ENCODE measurements at regions not wholly inside any gene's neighbourhood (a gene's known extent, or its start where the extent isn't known, plus 50 kb on each side); places are given as distances from the start of the nearest gene placed in this dataset.

- no peak for DNase-seq (ENCODE audit: extremely low spot score)
- H3K4me1 ChIP-seq: peaks cover under 1 to 11% (median 9%) of the 10 kb centered on the region in 4 donors
- no peaks in the 10 kb centered on the region for H3K36me3 ChIP-seq
- intact Hi-C loops (cut with DNase I): no loop called here
- no peaks in the 10 kb centered on the region for H3K9me3 ChIP-seq
- TF ChIP-seq EP300 (IDR thresholded peaks at IDR 0.05) (no peak), CTCF (IDR thresholded peaks at IDR 0.05) (no peak), POLR2AphosphoS5 (IDR thresholded peaks at IDR 0.05) (no peak), POLR2A (IDR thresholded peaks at IDR 0.05; ENCODE audit: low read depth) (no peak)
- WGBS: 87% methylated on average over 16 of the region's 17 CpGs
- H3K27me3 ChIP-seq: no peaks in the 10 kb centered on the region
- H3K4me3 ChIP-seq: no peak overlapping the region
- H3K27ac ChIP-seq (replicated peaks in 1 of 4): no peak overlapping the region
These were observed 78.0 kb downstream of the SLC25A47 start for GRCh38 chr14:100401031-100401692.

- WGBS: 87% methylated on average over 3 of the region's 3 CpGs
- Histone ChIP-seq H3K27ac (replicated peaks in 1 of 4) (no peak overlapping the region), H3K4me1 (peaks cover 5 to 17% (median 12%) of the 10 kb centered on the region in 4 donors), H3K36me3 (no peaks in the 10 kb centered on the region), H3K4me3 (no peak overlapping the region), H3K9me3 (no peaks in the 10 kb centered on the region), H3K27me3 (no peaks in the 10 kb centered on the region)
- TF ChIP-seq POLR2AphosphoS5 (IDR thresholded peaks at IDR 0.05): no peak
- no peak for TF ChIP-seq EP300 (IDR thresholded peaks at IDR 0.05)
- TF ChIP-seq CTCF (IDR thresholded peaks at IDR 0.05): no peak
- no peak for TF ChIP-seq POLR2A (IDR thresholded peaks at IDR 0.05; ENCODE audit: low read depth)
- intact Hi-C loops (cut with DNase I): no loop called here
- DNase-seq (ENCODE audit: extremely low spot score): no peak
These were observed 78.7 kb downstream of the SLC25A47 start for GRCh38 chr14:100401792-100402191.

GRCh38 chr14:100402631-100403030 is 79.5 kb downstream of the SLC25A47 start:
- TF ChIP-seq EP300 (IDR thresholded peaks at IDR 0.05) (no peak), POLR2AphosphoS5 (IDR thresholded peaks at IDR 0.05) (no peak), POLR2A (IDR thresholded peaks at IDR 0.05; ENCODE audit: low read depth) (no peak), CTCF (IDR thresholded peaks at IDR 0.05) (no peak)
- Histone ChIP-seq H3K27ac (replicated peaks in 1 of 4) (no peak overlapping the region), H3K4me3 (no peak overlapping the region), H3K9me3 (no peaks in the 10 kb centered on the region), H3K36me3 (no peaks in the 10 kb centered on the region), H3K4me1 (peaks cover 5 to 18% (median 12%) of the 10 kb centered on the region in 4 donors), H3K27me3 (no peaks in the 10 kb centered on the region)
- 46% methylated on average over 6 of the region's 7 CpGs for WGBS
- intact Hi-C loops (cut with DNase I): no loop called here
- no peak for DNase-seq (ENCODE audit: extremely low spot score)

- intact Hi-C loops (cut with DNase I): no loop called here
- Histone ChIP-seq H3K9me3 (no peaks in the 10 kb centered on the region), H3K4me1 (peaks cover 5 to 18% (median 12%) of the 10 kb centered on the region in 4 donors), H3K27ac (replicated peaks in 1 of 4) (no peak overlapping the region), H3K4me3 (no peak overlapping the region), H3K27me3 (no peaks in the 10 kb centered on the region), H3K36me3 (no peaks in the 10 kb centered on the region)
- TF ChIP-seq EP300 (IDR thresholded peaks at IDR 0.05) (no peak), POLR2A (IDR thresholded peaks at IDR 0.05; ENCODE audit: low read depth) (no peak), POLR2AphosphoS5 (IDR thresholded peaks at IDR 0.05) (no peak), CTCF (IDR thresholded peaks at IDR 0.05) (no peak)
- no peak for DNase-seq (ENCODE audit: extremely low spot score)
- WGBS: 76% methylated on average over 5 of the region's 5 CpGs
These were observed 80.0 kb downstream of the SLC25A47 start for GRCh38 chr14:100403105-100403504.
